GM21717 (cell line): ENCODE measurements at regions not wholly inside any gene's neighbourhood (a gene's known extent, or its start where the extent isn't known, plus 50 kb on each side); places are given as distances from the start of the nearest gene placed in this dataset.
A peak's percentile ranks its signal among the peaks of the same experiment; 100 is the strongest.

Experiments used
- ATAC-seq: cut with Tn5 transposase; IDR thresholded peaks from one replicate; pipeline ENCODE4 v1.9.1; 2021; ENCODE audit warnings: mild to moderate bottlenecking, moderate library complexity; ENCODE audit not compliant: unreplicated experiment

DNA sequence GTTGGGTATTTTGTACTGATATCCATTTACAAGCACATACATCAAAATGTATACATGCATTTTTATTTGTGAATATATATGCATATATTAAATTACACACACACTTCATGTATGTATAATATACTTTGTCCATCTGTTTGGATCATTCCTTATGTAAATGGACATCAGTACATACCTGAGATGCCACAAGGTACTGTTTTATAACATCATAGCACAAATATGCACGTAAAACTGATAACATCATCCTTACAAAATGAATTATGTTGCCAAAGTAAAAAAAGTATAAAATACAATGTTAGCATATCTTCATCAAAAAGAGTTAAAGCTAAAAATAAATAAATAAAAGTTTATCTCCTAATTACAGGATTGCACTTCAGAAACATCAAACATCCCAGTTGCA, 634.8 kb upstream of the UBE2E2 start:
- no peak for ATAC-seq

DNA sequence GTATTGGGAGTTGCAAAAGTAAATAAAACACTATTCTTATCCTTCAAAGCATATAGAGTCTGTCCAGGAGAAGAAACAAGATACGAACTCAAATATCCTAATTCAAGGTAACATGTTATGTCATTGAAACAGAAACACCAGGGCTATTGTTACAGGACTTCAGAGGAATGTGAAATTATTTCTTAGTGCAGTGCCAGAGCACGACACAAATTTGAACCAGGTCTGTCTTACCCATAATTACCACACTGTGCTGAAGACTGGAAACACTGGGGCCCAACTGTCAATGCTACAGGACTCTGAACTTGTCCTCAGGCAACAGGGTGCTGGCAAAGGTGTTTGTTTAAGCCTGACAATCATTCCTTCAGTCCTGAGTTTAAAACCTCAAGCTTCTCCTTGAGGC, 633.6 kb upstream of the UBE2E2 start:
- no peak for ATAC-seq

DNA sequence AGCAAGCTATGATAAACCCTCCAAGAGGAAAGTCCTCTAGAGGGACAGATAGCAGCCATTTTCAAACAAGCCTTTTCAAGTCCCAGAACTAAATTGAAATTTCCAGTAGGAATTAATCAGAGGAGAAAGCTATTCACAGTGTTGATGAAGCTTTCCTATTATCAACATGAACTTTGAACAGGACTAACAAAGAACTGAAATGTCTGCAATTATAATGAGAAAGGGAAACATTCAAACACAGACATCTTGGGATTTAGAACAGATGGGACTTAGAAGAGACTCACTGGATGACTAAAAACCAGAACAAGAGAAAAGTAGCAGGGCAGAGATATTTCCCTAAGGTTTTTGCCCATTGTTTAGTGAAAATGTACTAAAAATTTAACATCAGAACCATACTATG, 622.1 kb upstream of the UBE2E2 start:
- no peak for ATAC-seq

DNA sequence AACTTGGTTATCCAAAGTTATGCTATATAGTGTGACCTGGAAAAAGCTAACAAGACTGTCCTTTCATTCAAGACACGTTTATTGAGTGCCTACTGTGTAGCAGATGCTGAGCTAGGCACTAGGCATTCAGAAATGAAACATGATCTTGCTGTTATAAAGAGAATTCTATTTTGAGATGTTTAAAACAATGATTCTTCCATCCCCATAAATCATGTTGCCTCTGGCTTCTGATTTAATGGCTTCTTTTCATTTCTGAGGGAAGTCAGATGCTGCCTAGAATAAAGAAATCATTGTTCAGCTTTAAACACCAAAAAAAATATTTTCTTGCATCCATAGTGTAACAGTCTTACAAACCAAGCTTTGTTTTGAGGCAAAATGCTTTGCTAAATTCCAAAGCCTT, 620.9 kb upstream of the UBE2E2 start:
- no peak for ATAC-seq

DNA sequence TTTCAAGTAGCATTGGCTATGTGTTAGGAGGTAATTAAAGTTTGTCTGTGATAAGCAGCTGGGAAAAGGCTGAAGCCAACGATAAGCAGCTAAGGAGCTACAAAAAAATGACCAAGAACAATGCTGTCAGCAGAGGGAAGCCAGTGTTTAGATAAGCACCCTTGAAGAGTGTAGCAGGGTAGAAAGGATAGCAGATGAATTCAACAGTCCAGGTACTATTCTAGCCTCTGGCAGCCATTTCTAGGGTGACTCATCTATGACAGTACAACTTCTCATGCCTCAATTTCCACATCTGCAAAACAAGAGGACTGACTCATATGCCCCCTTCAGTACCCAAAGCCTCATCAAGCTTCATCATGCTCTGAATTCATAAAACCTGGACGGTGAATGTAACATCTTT, 617.6 kb upstream of the UBE2E2 start:
- ATAC-seq: no peak

DNA sequence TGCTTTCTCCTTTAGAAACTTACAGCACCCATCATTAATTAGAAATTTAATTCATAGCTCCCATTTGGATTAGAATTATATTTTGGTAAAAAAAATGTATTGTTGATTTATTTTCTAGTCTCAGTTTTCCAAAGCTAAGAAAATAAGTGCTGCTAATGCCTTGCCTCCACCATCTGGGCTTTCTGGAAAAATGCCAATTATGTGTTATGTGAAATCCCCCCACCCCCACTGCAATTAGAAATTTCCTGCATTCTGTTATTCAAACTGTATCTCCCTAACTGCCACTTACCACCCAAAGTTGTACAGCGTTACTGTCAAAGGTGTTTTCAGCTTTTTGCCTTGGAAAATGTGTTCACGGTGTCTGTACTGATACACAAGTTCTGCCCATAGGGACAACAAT, 617.2 kb upstream of the UBE2E2 start:
- ATAC-seq: no peak

DNA sequence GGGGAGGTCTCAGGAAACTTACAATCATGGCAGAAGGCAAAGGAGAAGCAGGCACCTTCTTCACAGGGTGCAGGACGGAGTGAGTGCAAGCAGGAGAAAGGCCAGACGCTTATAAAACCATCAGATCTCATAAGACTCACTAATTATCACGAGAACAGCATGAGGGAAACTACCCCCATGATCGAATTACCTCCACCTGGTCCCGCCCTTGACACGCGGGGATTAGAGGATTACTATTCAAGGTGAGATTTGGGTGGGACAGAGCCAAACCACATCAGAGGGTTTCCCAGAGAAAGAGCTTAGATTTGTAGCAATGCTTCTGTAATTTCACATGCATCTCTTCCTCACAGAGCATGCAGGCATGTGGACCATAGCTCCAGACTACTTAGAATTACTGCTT, 615.7 kb upstream of the UBE2E2 start:
- no peak for ATAC-seq

DNA sequence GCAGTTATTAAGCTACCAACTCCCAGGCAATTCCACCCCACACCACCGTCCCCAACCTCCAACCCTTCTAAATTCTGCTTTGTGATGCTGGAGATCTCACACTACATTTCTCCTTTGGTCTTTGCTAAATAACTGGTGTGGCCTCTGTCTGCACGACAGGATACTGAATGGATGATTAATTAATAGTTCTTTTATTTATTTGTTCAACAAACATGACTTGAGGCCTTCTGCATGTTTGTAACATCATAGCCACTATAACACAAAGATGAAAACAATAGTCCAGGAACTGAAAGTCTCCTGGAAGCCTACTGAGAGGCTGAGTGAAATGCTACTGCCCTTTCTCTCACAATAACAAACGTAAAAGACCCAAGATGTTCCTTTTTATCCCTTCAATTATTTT, 609.5 kb upstream of the UBE2E2 start:
- ATAC-seq: no peak

DNA sequence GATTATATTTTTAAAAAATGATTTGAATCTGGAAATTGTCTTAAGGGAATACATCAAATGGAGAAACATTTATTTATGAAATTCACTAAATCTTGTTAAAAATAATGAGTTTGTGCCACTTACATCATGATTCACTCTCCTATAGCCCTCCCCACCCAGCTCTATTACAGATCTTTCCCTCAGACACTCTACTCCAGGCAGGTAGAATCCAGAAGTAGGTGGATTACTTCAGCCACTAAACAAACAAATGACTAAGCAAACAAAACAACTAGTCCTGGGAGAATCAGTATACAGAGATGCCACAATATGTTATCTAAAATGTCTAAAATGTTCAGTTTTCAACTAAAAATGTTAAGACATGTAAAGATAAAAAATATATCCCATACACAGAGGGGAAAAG, 608.1 kb upstream of the UBE2E2 start:
- no peak for ATAC-seq

DNA sequence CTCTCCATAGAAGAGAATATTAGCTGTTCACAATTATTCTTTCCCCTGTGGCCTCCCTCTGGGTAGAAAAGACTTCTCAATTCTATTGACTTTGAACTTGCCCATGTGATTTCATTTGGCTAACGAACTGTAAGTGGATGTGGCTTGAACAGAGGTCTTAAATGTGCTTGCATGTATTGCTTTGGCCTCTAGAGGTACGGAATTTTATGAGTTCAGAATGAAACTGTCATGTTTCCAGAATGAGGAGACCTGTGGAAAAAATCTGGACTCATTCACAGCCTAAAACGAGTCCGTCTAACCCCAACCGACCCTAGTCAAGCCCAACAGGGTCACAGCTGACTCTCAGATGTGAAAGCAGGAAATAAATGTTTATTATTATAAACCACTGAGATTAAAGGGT, 596.7 kb upstream of the UBE2E2 start:
- ATAC-seq: no peak

DNA sequence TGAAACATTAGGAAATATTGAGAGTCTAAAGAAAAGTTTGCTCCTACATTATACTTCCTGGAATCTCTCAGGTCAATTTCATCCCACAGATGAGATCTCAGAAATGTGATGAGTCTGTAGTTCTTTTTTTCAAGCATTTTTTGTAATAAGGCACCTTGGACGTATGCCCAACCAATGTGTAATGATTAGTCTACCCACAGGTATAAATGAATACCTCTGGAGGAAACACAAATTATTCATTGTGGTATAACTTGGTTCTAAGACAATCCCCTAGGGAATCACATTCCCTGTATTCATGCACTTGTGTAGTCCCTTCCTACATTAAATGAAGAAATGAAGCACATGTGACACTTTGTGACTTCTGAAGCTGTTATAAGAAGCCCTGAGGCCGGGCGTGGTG, 596.2 kb upstream of the UBE2E2 start:
- ATAC-seq: no peak

DNA sequence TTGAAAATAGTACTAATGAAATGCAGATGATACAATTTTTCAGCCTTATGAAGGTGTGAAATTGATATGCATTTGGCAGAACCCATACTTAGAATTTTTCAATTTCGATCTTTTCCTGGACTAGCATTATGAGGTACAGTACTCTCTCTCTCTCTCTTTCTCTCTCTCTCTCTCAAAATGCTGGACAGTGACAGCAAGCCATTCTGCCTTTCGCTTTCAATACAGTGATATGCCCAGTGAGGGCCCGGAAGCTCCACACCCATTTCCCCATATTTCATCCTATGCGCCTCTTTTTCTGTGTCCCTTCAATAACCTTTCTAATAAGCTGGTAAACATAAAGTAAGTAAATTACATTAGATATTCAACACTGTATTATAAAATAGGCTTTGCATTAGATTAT, 595.0 kb upstream of the UBE2E2 start:
- ATAC-seq: no peak

DNA sequence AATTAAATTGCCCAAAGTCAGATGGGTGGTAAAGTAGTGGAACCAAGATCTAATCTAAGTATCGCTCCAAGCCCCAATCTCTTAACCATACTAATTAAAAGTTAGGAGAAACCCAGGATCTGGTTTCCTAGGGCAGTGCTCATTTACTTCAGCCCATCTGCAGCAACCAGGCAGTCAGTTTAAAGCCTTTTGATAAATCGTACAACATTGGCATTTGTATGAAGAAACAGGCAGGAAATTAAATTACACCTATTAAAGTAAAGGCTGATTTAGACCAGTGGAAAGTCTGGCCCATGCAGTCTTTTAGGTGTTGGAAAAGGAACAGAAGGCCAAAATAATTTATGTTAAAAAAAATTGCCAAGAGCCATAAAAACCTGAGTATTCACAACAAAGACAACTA, 594.4 kb upstream of the UBE2E2 start:
- ATAC-seq: no peak

DNA sequence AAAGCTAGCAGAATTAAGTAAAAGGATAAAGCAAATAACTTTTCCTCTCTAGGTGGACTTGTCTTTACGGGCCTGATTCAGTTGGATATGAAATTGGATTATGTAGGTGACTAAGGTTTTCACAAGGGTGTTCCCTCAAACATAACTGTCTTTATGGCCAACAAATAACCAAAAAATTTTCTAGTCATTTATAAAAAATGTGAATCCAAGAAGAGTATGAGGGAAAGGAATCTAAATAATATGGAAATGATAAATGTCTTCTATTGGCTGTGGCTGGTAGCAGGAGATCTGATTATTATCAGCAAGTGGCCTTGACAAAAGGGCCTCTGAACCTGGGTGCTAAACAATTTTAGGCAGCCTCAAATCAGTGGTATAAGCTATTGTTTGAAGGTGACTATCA, 594.0 kb upstream of the UBE2E2 start:
- ATAC-seq: no peak

DNA sequence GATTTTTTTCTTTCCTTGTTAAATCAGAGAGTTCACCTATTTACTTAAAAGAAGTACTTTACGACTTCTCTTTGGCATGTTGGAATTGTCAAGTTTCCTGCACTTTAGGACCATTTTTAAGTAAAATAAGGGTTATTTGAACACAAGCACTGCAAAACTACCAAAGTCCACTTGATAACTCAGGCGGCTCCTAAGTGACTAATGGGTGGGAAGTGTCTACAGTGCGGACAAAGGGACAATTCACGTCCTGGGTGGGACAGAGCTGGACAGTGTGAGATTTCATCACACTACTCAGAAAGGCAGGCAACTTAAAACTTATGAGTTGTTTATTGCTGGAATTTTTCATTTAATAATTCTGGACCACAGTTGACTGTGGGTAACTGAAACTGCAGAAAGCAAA, 590.2 kb upstream of the UBE2E2 start:
- ATAC-seq: no peak

DNA sequence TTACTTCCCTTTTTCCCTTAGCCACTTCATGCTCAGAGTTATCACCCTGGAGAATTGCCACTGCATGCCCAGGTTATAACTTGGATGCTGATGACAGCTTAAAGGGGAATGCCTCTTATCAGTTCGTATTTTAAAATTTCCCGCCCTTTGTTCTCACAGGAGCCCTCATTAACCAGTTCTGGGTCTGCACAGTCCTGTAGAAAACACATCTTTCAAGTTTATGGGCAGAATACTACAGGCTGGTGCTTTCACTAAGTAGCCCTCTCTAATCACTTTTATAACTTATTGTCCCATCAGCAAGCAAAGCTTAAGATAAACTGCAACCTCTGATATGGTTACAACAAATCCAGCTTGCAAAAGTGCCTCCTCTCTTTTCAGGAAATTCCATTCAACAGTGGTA, 587.3 kb upstream of the UBE2E2 start:
- ATAC-seq: no peak

DNA sequence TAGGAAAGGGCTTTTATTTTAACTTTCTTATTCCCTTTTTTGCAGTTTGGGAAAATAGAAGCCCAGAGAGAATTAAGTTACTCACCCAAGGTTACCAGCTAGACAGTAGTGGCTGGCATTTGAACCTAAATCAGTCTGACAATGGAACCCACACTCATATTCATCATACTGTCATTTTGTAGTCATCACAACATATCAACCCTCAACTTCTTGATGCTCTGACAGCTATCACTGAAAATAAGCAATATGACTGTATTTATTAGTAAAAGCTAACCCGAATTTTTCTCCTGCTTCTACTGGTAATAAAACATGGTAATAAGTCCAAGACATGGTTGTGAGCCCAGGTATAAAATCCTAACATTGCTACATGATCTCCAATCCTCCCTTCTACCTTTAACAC, 585.8 kb upstream of the UBE2E2 start:
- no peak for ATAC-seq

DNA sequence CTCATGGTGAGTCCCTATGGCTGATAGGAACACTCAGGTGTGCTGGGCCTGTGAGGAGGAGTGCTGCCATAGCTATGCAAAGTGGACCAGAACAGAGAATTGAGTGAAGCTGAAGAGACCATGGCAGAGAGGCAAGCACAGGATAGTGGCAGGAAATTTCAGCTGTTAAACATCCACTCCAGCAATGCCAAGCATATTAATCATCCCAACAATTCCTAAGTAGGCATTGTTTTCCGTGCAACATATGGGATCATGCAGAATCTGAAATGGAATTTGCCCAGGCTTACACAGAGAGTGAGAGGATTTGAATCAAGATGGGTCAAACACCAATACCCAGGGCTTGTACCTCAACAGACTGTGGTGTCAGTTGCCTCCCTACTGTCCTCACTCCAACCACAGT, 582.6 kb upstream of the UBE2E2 start:
- ATAC-seq: no peak

DNA sequence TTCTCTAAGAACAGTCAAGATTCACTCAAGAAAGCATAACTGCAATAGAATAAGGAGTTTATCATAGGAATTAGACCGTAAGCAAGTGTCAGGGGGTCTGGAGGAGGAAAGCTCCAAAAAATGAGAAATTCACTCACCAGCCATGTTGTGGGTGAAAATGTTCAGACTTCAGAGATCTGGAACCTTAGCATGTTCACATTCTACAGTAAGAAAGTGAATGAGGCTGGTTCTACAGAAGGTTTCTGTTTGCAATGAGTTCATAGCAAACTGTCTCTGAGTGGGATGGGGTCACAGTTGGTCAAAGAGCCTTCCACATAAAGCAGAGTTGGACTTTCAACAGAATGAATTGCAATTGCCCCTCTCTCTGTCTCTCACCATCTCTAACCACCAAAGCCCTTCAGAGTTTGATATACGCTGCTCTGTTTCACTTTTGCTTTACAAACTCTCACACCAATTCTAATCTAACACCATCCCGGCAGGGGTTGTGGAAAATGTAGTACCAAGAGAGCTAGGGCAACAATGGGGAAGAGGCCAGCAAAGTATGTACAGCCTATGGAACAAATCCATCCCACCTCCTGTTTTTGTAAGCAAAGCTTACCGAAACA, 581.8 kb upstream of the UBE2E2 start:
- ATAC-seq: no peak

DNA sequence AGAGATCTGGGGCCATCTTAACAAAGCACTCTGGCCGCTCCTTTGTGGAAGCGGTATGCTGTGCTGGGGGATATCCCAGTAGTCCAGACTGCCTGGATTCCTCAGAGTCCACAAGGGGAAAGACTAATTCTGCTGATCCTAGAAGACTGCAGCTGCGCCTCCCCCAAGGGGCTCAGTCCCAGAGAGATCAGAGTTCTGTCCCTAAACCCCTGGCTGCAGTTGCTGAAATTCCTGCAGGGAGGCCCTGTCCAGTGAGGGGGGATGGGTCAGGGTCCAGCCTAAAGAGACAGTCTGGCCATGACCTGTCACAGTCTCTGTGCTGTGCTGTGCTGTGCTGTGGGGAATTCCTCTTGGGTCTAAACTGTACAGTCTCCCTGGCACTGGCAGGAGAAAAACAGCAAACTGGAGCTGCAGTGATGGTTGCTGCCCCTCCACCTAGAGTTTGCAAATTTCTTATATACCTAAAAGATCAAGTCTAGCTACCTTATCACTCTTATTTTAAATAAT, 575.1 kb upstream of the UBE2E2 start:
- no peak for ATAC-seq

DNA sequence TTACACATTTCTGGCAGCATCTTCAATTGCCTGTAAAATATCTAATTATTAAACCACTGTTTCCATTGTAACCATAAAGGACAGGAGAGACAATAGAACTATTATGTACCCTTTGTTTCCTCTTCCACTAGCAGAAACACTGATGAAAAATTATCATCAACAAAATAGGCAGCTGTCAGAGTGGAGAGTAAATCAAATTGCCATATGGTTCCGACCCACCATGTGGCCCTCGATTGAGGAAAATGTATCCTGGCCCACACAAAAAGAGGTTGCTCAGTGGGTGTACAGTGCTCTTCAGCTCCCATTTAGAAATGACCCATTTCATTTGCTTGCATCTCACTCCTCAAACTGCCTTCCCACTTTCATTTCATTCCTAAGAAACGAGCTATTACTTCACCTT, 570.6 kb upstream of the UBE2E2 start:
- ATAC-seq: no peak

DNA sequence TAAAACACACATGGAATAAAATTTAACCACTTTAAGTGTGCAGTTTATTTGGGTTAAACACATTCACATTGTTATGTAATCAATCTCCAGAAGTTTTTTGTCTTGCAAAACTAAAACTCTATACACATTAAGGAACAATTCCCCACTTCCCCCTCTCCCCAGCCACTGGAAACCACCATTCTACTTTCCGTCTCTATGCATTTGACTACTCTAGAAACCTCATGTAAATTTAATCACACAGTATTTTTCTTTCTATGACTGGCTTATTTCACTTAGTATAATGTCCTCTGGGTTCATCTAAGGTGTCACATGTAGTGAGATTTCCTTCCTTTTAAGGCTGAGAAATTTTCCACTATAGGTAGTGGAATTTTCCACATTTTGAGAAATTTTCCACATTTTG, 568.7 kb upstream of the UBE2E2 start:
- ATAC-seq: peak; percentile 56

DNA sequence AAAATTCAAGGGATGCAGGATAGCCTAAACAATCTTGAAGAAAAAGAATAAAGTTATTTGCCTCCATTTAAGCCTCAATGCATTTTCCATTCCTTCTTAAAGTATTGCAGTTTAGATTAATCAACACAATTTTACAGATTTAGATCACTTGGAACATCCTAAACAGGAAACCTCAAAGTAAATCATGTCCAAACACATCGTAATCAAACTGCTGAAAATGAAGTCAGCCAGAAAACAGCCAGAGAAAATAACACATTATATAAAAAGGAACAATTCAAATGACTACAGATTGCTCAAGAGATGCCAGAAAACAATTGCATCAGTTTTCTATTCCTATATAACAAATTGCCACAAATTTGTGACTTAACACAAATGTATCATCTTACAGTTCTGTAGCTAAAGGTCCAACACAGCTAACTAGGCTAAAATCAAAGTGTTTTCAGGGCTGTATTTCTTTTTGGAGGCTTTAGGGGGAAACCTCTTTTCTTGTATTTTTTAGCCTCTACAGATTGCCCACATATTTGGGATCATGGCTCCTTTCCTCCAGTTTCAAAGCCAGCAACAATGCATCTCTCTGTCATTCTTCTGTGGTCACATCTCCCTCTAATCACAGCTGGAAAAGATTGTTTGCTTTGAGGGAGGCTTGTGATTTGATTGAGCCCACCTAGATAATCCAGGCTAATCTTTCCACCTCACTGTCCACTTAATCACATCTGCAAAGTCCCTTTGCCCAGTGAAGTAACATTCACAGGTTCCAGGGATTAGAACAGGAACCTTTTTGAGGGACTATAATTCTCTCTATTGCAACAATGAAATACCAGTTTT, 543.3 kb upstream of the UBE2E2 start:
- ATAC-seq: no peak
